Cardiac muscle cell (in vitro differentiated cells and primary cell): ENCODE measurements at regions not wholly inside any gene's neighbourhood (a gene's known extent, or its start where the extent isn't known, plus 50 kb on each side); places are given as distances from the start of the nearest gene placed in this dataset.
A peak's percentile ranks its signal among the peaks of the same experiment; 100 is the strongest.

ENCODE experiments used
- DNase-seq, 2 donors: peaks; one replicate each; pipeline versions ENCODE4 v3.0.0 to v3.0.0-alpha.2; 2010 to 2017; ENCODE audit warnings: low read depth in 1 of 2, low spot score in 1 of 2
- H3K27ac ChIP-seq: fragments of 200-600 bp; sonication (generic); 2 replicates; pipeline ENCODE4 v1.5.1; 2016
- H3K27me3 ChIP-seq: fragments of 200-600 bp; sonication (generic); 2 replicates; pipeline ENCODE4 v1.6.0; 2016; ENCODE audit warnings: control low read depth
- H3K36me3 ChIP-seq: fragments of 200-600 bp; sonication (generic); 2 replicates; pipeline ENCODE4 v1.5.1; 2016; ENCODE audit warnings: control low read depth
- H3K4me1 ChIP-seq: fragments of 200-600 bp; sonication (generic); 2 replicates; pipeline ENCODE4 v1.8.1; 2017; ENCODE audit warnings: low read depth, mild to moderate bottlenecking, mixed run types
- H3K4me3 ChIP-seq: fragments of 200-600 bp; sonication (generic); 2 replicates; pipeline ENCODE4 v1.5.1; 2016; ENCODE audit warnings: mild to moderate bottlenecking
- H3K9me3 ChIP-seq: fragments of 200-600 bp; sonication (generic); 2 replicates; pipeline ENCODE4 v1.5.1; 2017; ENCODE audit warnings: low read depth, mild to moderate bottlenecking, control low read depth
- TF ChIP-seq, protein P1 (sequence below): IDR thresholded peaks from 2 replicates; pipeline ENCODE4 v1.5.1; 2012; ENCODE audit warnings: low read depth, mild to moderate bottlenecking, low read length

DNA sequence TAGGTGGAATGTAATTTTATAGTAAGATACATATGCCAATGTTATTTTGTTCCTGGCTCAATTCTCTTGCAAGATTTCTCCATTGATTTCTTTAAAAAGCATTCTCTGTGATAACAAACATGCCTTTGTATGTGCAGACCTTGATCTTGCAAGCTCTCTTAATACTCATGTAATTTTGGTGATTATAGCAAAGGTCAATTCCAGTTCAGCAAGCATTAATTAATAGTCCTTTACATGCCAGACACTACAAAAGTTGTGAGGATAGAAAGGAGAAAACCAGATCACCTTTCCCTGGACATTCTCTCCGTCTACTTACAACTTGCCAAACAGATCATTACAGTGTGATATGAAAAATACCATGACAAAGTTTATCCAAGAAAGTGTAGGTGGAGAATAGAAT, 173.7 kb upstream of the DOK6 start:
- Histone ChIP-seq H3K4me1 (no peaks in the 10 kb centered on the region), H3K4me3 (no peak overlapping the region), H3K27me3 (no peaks in the 10 kb centered on the region), H3K36me3 (no peaks in the 10 kb centered on the region), H3K9me3 (no peaks in the 10 kb centered on the region), H3K27ac (no peak overlapping the region)
- no peak for DNase-seq
- TF ChIP-seq, protein P1, sequence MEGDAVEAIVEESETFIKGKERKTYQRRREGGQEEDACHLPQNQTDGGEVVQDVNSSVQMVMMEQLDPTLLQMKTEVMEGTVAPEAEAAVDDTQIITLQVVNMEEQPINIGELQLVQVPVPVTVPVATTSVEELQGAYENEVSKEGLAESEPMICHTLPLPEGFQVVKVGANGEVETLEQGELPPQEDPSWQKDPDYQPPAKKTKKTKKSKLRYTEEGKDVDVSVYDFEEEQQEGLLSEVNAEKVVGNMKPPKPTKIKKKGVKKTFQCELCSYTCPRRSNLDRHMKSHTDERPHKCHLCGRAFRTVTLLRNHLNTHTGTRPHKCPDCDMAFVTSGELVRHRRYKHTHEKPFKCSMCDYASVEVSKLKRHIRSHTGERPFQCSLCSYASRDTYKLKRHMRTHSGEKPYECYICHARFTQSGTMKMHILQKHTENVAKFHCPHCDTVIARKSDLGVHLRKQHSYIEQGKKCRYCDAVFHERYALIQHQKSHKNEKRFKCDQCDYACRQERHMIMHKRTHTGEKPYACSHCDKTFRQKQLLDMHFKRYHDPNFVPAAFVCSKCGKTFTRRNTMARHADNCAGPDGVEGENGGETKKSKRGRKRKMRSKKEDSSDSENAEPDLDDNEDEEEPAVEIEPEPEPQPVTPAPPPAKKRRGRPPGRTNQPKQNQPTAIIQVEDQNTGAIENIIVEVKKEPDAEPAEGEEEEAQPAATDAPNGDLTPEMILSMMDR: no peak

DNA sequence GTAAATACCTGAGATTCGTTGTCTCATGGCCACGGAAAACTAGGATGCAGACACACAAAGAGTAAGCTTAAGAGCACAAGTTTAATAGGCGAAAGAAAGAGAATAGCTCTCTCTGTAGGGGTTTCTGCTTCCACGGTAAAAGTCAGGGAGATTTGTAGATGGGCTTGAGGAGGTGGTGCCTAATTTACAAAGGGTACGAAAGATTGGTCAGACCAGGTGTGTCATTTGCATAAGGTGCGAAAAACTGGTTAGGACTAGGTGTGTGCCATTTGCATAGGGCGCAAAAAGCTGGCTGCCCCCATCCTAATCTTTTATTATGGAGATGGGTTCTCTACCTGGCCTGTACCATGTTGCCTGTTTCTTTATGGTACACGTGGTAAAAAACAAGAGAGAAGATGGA, 170.5 kb upstream of the DOK6 start:
- H3K36me3 ChIP-seq: no peaks in the 10 kb centered on the region
- H3K27me3 ChIP-seq: no peaks in the 10 kb centered on the region
- H3K4me3 ChIP-seq: no peak overlapping the region
- H3K4me1 ChIP-seq: peaks cover 3% of the 10 kb centered on the region
- TF ChIP-seq, protein P1: no peak
- no peaks in the 10 kb centered on the region for H3K9me3 ChIP-seq
- no peak for DNase-seq
- no peak overlapping the region for H3K27ac ChIP-seq

DNA sequence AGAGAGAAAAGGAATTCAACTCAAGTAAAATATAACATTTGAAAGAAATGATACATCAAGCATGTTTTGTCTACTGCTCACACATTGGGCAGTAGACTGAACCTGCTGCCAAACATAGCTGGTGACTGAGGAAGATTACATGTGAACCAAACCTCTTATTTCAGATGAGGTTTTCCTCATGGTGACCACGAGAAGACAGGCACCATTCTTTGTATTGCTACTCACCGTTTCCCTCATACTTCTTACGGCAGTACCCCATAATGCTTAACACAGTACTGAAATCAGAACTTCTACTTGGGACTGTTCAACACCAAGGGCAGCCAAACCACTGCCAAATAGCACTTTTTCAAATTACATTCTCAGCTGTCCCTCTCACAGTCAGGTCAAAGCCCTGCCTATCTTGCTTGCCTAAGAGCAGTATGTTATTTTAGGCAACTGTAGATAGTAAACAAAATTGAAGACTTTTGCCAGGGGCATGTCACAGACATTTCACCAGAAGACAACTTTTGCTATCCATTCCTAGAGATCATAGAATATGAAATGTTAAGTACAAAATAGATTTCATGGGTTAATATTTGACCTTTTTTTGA, 167.1 kb upstream of the DOK6 start:
- Histone ChIP-seq H3K9me3 (no peaks in the 10 kb centered on the region), H3K27me3 (no peaks in the 10 kb centered on the region), H3K36me3 (no peaks in the 10 kb centered on the region), H3K4me1 (peaks cover 3% of the 10 kb centered on the region), H3K27ac (peak overlapping the region; percentile 61), H3K4me3 (no peak overlapping the region)
- TF ChIP-seq, protein P1: no peak
- peak in 1 of 2 donors; percentile 2 for DNase-seq

DNA sequence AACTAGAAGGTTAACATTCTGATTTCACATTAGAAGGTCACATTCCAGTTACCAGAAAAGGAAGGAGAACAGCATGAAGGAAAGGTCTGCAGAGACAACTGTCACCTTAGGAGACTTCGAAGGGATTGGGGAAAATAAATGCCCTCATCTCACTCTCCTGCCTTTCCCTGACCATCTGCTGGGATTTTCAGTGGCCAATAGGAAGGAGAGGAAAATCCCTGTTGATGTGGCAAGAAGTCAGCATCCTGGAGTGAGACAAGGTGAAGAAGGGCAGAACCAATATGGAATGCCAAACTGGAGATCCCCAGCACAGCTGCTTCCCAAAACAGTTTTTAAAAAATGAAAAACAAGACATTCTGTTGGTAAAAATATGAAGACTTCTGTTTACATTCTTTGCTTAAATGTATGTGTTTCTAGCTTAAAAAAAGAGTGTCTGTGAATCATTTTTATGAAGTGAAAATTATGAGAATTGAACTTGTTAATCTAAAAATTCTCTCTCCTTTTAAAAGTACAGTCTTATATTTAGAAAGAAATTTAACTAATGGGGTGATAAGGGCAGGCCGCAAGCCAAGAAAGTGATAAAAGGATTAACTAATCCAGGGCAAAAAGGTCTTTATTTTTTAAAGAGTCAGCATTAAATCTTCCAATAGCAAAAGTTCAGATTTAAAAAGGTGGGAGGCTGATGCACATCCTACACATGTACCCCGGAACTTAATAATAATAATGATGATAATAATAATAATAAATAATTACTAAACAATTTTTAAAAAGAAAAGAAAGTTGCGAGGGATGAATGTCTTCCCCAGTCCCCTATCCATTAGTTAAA, 160.6 kb upstream of the DOK6 start:
- TF ChIP-seq, protein P1: no peak
- no peaks in the 10 kb centered on the region for H3K9me3 ChIP-seq
- peaks cover 4% of the 10 kb centered on the region for H3K4me1 ChIP-seq
- no peak overlapping the region for H3K4me3 ChIP-seq
- H3K27ac ChIP-seq: peak overlapping the region; percentile 10
- H3K36me3 ChIP-seq: no peaks in the 10 kb centered on the region
- DNase-seq: no peak
- H3K27me3 ChIP-seq: no peaks in the 10 kb centered on the region

DNA sequence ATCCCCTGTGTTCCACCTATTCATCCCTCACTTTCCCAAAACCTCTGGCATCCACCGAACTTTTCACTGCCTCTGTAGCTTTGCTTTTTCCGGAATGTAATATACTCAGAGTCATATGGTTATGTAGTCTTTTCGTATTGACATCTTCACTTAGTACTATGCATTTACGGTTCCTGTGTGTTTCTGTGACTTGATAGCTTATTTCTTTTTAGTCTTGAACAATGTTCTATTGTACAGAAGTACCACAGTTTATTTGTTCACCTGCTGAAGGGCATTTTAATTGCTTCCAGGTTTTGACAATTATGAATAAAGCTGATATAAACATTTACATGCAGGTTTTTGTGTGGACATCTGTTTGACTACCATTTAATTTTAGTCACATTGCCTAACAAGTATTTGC, 154.7 kb upstream of the DOK6 start:
- DNase-seq: no peak
- TF ChIP-seq, protein P1: no peak
- H3K4me1 ChIP-seq: no peaks in the 10 kb centered on the region
- H3K36me3 ChIP-seq: no peaks in the 10 kb centered on the region
- no peaks in the 10 kb centered on the region for H3K9me3 ChIP-seq
- no peak overlapping the region for H3K4me3 ChIP-seq
- no peak overlapping the region for H3K27ac ChIP-seq
- no peaks in the 10 kb centered on the region for H3K27me3 ChIP-seq
